Activated B cell treated with CpG ODN at 0.5 μM for 24 hours (primary cell): ENCODE measurements at regions not wholly inside any gene's neighbourhood (a gene's known extent, or its start where the extent isn't known, plus 50 kb on each side); places are given as distances from the start of the nearest gene placed in this dataset.

Source experiments
- ATAC-seq: fragments of 200-7000 bp; cut with Tn5 transposase; one replicate; pipeline ENCODE4 v1.10.0; 2021; ENCODE audit warnings: low read depth, mild to moderate bottlenecking, moderate library complexity
- CTCF ChIA-PET: fragments of 350-600 bp; sonication (Branson Sonifier 250); formaldehyde crosslinking; loops from one replicate; lab custom pipeline; 2021; ENCODE audit warnings: antibody characterized with exemption; lab: Charles Lee
- POLR2A ChIA-PET: fragments of 350-600 bp; sonication (Branson Sonifier 250); formaldehyde crosslinking; loops from one replicate; lab custom pipeline; 2021; ENCODE audit warnings: antibody characterized with exemption; lab: Charles Lee
- DNase-seq: peaks from one replicate; pipeline ENCODE4 v3.0.0; 2022
- H3K27ac Mint-ChIP-seq: one replicate; pipeline ENCODE4 v1.8.0; 2020; ENCODE audit warnings: mixed read lengths
- H3K27me3 Mint-ChIP-seq: one replicate; pipeline ENCODE4 v1.8.0; 2021; ENCODE audit warnings: mixed read lengths
- H3K36me3 Mint-ChIP-seq: one replicate; pipeline ENCODE4 v1.8.0; 2021; ENCODE audit warnings: low read depth, mixed read lengths
- H3K4me1 Mint-ChIP-seq: one replicate; pipeline ENCODE4 v1.8.0; 2021; ENCODE audit warnings: mixed read lengths
- H3K4me3 Mint-ChIP-seq: one replicate; pipeline ENCODE4 v1.8.0; 2020; ENCODE audit warnings: mild to moderate bottlenecking, mixed read lengths
- H3K9me3 Mint-ChIP-seq: one replicate; pipeline ENCODE4 v1.8.0; 2020; ENCODE audit warnings: mixed read lengths
- intact Hi-C: fragments of 100-400 bp; cut with micrococcal nuclease; formaldehyde crosslinking; loops from one replicate; pipeline ENCODE4 v1.15.1; 2024
- TF ChIP-seq, protein P1 (sequence below): fragments of 200-600 bp; IDR thresholded peaks from one replicate; pipeline ENCODE4 v1.8.0; 2022; ENCODE audit warnings: antibody characterized with exemption, mild to moderate bottlenecking

DNA sequence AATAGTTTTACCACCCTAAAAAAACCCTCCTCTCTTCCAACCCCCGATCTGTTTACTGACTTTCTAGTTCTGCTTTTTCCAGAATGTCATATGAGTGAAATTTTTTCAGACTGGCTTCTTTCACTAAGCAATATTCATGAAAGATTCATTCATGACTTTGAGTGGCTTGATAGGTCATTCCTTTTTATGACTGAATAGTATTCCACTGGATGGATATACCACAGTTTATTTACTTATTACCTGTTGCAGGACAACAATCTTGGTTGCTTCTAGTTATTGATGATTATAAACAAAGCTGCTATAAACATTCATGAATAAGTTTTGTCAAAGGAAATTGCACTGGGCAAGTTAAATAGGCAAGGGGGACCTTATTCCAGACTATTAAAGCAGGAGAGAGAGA, 264.2 kb downstream of the UTP18 start:
- Mint-ChIP-seq H3K4me3 (no peak overlapping the region), H3K27ac (no peak overlapping the region), H3K27me3 (peaks cover 2% of the 10 kb centered on the region), H3K36me3 (no peaks in the 10 kb centered on the region), H3K9me3 (peaks cover 5% of the 10 kb centered on the region), H3K4me1 (no peaks in the 10 kb centered on the region)
- TF ChIP-seq, protein P1, sequence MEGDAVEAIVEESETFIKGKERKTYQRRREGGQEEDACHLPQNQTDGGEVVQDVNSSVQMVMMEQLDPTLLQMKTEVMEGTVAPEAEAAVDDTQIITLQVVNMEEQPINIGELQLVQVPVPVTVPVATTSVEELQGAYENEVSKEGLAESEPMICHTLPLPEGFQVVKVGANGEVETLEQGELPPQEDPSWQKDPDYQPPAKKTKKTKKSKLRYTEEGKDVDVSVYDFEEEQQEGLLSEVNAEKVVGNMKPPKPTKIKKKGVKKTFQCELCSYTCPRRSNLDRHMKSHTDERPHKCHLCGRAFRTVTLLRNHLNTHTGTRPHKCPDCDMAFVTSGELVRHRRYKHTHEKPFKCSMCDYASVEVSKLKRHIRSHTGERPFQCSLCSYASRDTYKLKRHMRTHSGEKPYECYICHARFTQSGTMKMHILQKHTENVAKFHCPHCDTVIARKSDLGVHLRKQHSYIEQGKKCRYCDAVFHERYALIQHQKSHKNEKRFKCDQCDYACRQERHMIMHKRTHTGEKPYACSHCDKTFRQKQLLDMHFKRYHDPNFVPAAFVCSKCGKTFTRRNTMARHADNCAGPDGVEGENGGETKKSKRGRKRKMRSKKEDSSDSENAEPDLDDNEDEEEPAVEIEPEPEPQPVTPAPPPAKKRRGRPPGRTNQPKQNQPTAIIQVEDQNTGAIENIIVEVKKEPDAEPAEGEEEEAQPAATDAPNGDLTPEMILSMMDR: no peak
- no peak for DNase-seq
- POLR2A ChIA-PET: no interaction called here
- no peak for ATAC-seq
- intact Hi-C loops: no loop called here
- CTCF ChIA-PET: no interaction called here

DNA sequence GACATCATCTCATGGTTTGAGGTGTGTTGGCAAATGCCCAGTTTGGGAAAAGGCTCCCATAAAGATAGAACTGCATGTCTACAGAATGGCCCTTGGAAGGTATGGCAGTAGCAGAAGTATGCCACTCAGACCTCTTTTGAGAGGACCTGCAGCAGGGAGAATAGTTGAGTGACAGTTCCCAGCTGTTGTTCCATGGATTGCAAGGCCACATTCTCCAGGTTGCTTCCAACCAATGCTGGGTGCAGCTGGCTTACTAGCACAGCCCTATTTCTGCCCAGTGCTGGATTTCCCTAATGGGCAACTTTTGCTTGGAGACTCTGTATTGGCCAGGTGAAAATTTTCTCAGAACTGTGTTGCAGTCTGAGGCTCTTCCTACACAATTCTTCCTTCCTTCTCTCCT, 266.2 kb downstream of the UTP18 start:
- H3K27me3 Mint-ChIP-seq: peaks cover 2% of the 10 kb centered on the region
- TF ChIP-seq, protein P1: no peak
- POLR2A ChIA-PET: no interaction called here
- H3K36me3 Mint-ChIP-seq: no peaks in the 10 kb centered on the region
- no peak overlapping the region for H3K27ac Mint-ChIP-seq
- no peak overlapping the region for H3K4me3 Mint-ChIP-seq
- intact Hi-C loops: no loop called here
- H3K4me1 Mint-ChIP-seq: no peaks in the 10 kb centered on the region
- ATAC-seq (no peak), DNase-seq (no peak)
- CTCF ChIA-PET: no interaction called here
- H3K9me3 Mint-ChIP-seq: peaks cover 5% of the 10 kb centered on the region

DNA sequence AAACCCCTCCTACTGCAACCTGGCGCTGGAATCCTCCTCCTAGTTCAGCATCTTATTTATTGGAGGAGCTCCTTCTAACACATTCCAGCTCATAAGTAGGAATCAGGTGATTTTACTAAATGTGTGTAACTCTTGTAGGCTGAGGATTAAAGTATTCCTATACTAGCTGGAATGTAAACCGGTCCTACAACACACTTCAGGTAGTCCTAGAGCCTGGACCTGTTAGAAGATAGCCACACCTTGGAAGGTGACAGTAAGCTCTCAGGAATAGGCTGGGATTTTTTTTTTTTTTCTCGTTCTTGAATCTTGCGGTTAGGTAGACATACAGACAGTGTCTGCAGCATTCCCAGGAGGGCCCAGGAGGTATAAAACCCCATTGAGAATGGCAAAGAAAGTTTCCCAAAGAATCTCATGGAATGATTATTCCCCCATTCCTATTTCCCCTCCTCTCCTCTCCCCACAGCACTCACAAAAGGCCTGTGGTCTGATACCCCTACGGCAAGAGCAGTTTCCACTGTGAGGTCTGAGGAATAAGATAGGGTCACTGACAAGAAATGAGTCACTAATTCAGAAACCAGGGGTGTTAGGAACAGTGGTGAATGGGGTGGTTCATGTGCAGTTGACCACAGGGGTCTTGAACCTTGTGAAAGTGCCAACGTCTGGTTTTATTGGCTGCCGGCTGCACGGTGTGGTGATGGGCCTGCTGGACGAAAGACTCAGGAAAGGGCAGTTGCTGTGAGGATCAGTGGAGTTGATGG, 267.1 kb downstream of the UTP18 start:
- ATAC-seq (no peak), DNase-seq (no peak)
- no peak overlapping the region for H3K27ac Mint-ChIP-seq
- ChIA-PET POLR2A (no interaction called here), CTCF (no interaction called here)
- peaks cover 5% of the 10 kb centered on the region for H3K9me3 Mint-ChIP-seq
- TF ChIP-seq, protein P1: no peak
- no peaks in the 10 kb centered on the region for H3K4me1 Mint-ChIP-seq
- H3K4me3 Mint-ChIP-seq: no peak overlapping the region
- peaks cover 2% of the 10 kb centered on the region for H3K27me3 Mint-ChIP-seq
- H3K36me3 Mint-ChIP-seq: no peaks in the 10 kb centered on the region
- intact Hi-C loops: no loop called here

DNA sequence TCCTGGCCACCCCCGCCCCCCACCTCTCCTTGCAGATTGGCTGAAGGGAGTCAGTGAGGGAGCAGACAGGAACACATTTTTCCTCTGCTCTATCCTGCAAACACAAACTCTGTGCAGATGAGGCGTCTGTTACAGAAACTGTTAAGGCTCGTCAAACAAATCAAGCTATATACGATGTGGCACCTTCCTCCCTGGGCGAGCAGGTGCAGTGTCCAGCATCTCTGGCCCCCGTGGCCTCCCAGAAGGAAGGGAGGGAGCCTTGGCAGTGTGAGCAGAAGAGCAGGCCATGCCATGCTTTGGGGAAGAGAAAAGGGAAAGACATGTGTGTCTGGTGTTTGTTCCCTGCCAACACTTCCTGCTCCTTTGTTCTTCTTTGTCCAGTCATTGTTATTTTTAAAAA, 267.8 kb downstream of the UTP18 start:
- TF ChIP-seq, protein P1: no peak
- Mint-ChIP-seq H3K36me3 (no peaks in the 10 kb centered on the region), H3K4me3 (no peak overlapping the region), H3K9me3 (peaks cover 5% of the 10 kb centered on the region), H3K27me3 (peaks cover 4% of the 10 kb centered on the region), H3K4me1 (no peaks in the 10 kb centered on the region), H3K27ac (no peak overlapping the region)
- POLR2A ChIA-PET: no interaction called here
- ATAC-seq (no peak), DNase-seq (no peak)
- CTCF ChIA-PET: no interaction called here
- intact Hi-C loops: no loop called here

DNA sequence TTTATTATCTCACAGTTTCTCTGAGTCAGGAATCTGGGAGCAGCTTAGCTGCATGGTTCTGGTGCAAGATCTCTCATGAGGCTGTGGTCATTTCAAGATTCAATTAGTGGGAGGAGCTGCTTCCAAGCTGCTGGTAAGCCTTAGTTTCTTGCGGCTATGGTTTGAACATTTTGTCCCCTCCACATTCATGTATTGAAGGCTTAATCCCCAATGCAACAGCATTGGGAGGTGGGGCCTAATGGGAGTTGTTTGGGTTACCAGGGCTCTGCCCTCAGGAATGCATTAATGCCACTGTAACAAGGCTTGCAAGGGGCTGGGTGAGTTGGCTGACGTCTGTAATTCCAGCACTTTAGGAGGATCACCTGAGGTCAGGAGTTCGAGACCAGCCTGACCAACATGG, 272.9 kb downstream of the UTP18 start:
- POLR2A ChIA-PET: no interaction called here
- TF ChIP-seq, protein P1: no peak
- DNase-seq (no peak), ATAC-seq (no peak)
- Mint-ChIP-seq H3K27me3 (peaks cover 6% of the 10 kb centered on the region), H3K9me3 (no peaks in the 10 kb centered on the region), H3K27ac (no peak overlapping the region), H3K4me3 (no peak overlapping the region), H3K4me1 (no peaks in the 10 kb centered on the region), H3K36me3 (no peaks in the 10 kb centered on the region)
- CTCF ChIA-PET: no interaction called here
- intact Hi-C loops: loop anchor here (10.0 kb wide), 1 partner anchor 528 kb away; no protein-coding TSS in a partner anchor
